Tongue (tissue), 1 donor: ENCODE measurements at regions not wholly inside any gene's neighbourhood (a gene's known extent, or its start where the extent isn't known, plus 50 kb on each side); places are given as distances from the start of the nearest gene placed in this dataset.

Experiments used
- DNase-seq: peaks from one replicate; pipeline ENCODE4 v3.0.0-alpha.2; 2015

DNA sequence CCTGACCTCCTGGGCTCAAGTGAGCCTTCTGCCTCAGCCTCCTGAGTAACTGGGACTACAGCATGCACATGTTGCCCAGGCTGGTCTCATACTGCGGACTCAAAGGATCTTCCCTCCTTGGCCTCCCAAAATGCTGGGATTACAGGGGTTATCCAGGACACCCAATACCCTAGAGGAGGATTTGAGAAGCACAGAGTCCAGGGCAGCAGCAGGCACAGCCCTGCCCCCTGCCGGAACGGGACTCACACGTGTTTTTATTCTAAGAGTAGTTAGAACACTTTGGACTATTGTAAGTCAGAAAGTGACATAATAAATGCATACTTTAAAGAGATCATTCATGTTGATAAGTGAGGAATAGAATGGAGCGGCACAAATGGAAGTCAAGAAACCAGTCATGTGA lies 80.2 kb downstream of the C6orf118 start:
- DNase-seq = no peak

DNA sequence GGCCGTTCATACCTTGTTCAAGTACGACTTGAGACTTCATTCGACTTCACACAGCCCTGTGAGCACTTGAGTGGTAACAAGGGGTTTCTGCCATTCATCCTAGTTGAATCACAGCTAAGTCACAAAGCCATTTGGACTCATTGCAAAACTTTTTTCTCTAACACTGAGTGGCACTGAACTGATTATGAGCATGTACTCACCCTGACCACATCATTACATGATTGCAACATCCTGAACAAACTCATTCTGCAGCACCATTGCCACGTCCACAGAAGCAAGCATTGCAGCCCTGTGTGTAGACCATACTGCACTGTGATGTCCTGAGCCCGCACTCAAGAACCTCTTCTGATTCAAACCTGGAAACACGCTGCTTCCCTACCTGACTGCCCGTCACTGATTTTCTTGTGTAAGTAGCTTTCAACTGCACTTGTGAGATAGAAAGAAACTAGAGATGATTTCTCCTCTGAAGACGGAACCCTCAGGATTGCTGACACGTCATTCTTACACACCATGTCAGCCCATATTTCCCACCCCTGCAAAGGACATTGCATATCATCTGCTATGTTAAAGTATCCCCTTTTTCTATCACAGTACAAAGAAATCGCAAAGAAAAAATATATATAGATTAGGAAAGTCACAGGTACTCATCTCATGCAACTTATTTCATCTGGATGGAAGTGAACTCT lies 81.6 kb downstream of the C6orf118 start:
- no peak for DNase-seq

- no peak for DNase-seq
Measured at GRCh38 chr6:165223736-165224135, 85.7 kb downstream of the C6orf118 start.

GRCh38 chr6:165223101-165223500 lies 86.3 kb downstream of the C6orf118 start:
- no peak for DNase-seq

DNA sequence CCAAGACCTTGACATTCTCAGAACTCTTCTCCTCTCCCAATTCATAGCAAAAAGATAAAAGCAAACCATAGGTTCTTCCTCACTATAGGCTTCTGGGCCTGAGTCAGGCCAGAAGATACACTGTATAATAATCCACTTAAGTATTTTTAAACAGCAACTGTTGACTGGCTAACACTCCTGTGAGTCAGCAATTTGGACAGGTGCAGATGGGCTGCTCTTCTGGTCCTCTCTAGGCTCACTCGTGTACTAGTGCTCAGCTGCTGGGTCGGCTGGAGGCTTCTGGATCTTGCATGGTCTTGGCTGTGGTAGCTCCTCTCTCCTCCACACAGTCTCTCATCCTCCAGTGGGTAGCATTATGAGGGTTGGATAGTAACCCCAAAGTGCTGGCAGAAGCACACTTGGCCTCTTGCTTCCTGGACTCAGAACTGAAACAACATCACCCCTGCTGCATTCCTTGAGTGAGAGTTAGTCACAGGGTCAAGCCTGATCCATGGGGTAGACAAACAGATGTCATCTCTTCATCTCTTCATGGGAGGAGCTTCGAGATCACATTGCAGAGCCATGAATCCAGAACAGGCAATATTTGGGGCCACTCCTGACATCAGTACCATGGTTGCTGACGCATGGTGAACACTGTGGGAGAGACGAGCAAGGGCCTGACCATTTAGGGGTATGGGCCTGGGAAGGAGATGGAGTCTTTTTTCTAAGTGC lies 86.9 kb downstream of the C6orf118 start:
- peak; percentile 46 for DNase-seq

DNA sequence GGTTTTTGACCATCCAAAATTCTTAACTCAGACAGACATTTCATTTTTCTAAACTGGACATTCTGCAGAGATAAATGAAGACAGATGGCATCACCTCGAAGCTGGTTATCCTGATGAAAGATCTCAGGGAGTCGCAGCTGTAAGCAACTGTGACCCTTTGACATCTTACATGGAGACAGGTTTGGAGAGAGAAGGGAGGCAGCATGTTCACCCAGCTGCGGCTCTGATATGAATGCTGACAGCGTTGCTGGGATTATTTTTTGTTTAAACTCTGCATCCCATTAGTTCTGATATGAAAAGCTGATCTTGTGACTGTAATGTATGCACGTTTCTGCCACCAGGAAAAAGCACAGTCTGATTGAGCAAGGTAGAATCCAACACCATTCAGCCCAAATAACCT lies 89.4 kb downstream of the C6orf118 start:
- peak; percentile 11 for DNase-seq

DNA sequence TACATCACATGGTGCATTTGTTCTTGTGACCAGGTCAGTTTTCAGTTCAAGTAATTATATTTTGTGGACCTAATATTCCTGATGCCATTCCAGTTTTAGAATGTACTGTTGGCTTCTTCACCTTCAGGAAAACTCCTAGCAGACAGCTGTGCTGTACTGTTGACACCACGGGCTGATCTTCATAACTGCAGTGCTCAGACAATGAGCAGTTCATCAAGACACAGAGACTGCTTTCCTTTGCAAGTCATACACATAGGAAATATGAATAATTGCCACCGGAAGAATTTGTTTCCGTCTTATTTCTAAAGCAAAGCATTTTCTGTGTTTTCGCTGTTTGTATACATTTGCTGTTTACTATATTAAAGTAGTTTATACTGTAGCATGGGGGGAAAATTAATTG lies 89.8 kb downstream of the C6orf118 start:
- DNase-seq = no peak

GRCh38 chr6:165218829-165219228 lies 90.6 kb downstream of the C6orf118 start:
- DNase-seq = peak; percentile 43

GRCh38 chr6:165206798-165207197 lies 102.6 kb downstream of the C6orf118 start:
- DNase-seq = no peak

DNA sequence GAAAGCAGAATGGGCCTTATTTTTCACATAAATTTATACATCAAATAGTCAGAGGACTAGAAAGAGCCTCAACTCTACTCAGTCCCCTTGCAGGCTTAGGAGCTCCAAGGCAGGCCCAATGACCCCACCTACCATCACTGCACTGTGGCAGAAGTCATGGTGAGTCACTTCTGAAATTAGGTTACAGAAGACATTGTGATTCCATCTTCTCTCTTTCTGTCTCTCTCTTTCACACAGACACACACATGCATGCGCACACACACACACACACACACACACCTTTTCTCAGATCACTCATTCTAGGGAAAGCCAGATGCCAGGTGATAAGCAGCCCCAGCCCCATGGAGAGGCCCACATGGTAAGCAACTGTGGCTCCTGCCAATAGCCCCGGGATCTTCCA lies 103.8 kb downstream of the C6orf118 start:
- no peak for DNase-seq

DNA sequence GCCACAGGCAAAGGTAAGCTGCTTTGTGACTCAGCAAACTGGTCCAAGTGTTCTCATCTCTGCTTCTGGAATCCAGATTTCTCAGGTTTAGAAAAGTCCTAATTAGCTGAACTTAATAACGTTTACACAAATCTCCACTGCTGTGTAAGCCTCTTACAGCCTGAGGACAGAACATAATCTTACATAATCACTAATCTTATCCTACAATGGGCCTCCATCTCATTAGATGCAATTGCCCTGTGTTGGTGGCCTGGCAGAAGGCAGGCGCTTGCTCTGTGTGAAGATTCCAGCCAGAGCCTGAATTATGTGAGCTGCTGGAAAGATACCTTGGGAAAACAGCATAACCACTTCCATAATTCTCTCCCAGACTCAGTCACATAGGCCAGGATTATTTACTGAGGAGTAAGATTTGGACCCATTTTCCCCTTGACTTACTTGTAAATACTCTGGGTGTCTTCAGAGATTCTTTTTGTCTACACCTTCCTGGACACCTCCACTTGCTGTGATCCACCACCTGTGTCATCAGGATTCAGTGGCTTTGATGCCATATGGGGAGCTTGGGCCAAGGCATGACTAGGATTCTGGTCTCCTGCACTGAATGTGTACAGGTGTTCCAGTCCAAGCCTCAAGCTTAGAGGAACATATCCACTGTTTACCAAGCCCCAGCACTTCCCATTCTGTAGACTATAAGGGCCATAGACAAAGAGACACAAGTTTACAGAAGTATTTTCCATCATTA lies 104.4 kb downstream of the C6orf118 start:
- no peak for DNase-seq

- DNase-seq = no peak
Measured at GRCh38 chr6:165200178-165200577, 109.2 kb downstream of the C6orf118 start.

DNA sequence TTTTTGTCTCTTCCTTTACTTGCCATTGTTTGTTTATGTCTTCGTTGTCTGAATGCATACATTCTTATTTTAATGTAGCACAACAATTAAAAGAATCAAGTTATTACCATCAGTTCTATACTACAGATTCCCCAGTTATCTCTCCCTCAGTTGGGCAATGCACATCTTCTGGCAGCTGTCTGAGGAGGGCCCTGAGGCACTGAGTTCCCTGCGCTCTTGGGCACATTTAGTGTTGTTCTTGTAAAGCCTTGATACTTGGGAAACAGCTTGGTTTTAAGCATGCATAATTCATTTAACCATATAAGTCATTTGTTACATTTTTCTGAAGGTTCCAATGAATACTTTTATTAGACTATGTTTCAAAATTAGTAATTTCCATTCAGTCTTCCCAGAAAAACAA lies 117.9 kb downstream of the C6orf118 start:
- DNase-seq = no peak

GRCh38 chr6:165186441-165187205 lies 122.8 kb downstream of the C6orf118 start:
- DNase-seq = no peak

- no peak for DNase-seq
Measured at GRCh38 chr6:165186041-165186440, 123.4 kb downstream of the C6orf118 start.

GRCh38 chr6:165184192-165184979 lies 125.0 kb downstream of the C6orf118 start:
- peak; percentile 24 for DNase-seq

- DNase-seq = no peak
Measured at GRCh38 chr6:165183496-165184140, 125.8 kb downstream of the C6orf118 start.

- no peak for DNase-seq
Measured at GRCh38 chr6:165183071-165183470, 126.3 kb downstream of the C6orf118 start.

DNA sequence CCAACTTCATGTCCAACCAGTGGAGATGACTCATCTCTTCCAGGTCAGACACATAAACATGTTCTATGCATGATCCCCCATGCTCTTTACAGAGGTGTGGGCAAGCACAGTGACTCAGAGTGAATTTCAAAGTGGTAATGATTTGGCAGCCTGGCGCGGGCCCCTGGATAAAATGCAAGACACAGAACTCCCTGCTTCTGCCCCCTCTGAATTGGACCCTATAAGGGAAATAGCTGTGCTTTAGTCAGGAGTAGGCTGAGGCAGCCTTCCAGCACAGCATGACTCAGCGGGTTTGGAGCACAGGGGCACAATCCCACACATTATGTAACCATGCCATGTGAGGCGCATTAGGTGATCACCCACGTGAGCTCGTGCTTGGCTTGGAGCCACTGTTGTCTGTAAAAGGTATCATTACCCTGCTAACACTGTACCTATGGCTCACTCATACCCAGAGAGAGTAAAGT lies 127.4 kb downstream of the C6orf118 start:
- no peak for DNase-seq

GRCh38 chr6:165178056-165178455 lies 131.3 kb downstream of the C6orf118 start:
- no peak for DNase-seq

DNA sequence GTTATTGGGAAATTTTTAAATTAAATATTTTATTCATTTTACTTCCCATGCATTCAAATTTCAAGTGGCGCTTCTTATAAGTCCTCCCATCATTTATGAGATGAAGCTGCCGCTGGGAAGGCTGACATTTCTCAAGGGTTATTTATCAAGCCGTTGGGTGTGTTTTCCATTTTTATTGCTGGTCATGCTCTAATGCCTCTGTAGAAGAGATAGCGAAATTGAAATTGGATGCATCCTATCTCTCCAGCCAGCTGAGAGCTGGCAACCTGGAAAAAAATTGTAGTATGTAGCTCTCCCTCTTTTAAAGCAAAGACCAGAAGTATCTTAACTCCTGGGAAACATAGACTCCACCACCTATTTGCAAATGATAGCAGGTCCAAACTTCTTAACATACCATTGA lies 135.9 kb downstream of the C6orf118 start:
- no peak for DNase-seq
